HG02981 (cell line): ENCODE measurements at regions not wholly inside any gene's neighbourhood (a gene's known extent, or its start where the extent isn't known, plus 50 kb on each side); places are given as distances from the start of the nearest gene placed in this dataset.
"Not testable (repeated sequence)": the region's sequence is repeated elsewhere in the genome, so short reads cannot be mapped to it uniquely, and the experiment has no call there.

Experiments
- ATAC-seq: cut with Tn5 transposase; IDR thresholded peaks from one replicate; pipeline ENCODE4 v1.9.1; 2021; ENCODE audit warnings: mild to moderate bottlenecking, moderate library complexity; ENCODE audit not compliant: unreplicated experiment

DNA sequence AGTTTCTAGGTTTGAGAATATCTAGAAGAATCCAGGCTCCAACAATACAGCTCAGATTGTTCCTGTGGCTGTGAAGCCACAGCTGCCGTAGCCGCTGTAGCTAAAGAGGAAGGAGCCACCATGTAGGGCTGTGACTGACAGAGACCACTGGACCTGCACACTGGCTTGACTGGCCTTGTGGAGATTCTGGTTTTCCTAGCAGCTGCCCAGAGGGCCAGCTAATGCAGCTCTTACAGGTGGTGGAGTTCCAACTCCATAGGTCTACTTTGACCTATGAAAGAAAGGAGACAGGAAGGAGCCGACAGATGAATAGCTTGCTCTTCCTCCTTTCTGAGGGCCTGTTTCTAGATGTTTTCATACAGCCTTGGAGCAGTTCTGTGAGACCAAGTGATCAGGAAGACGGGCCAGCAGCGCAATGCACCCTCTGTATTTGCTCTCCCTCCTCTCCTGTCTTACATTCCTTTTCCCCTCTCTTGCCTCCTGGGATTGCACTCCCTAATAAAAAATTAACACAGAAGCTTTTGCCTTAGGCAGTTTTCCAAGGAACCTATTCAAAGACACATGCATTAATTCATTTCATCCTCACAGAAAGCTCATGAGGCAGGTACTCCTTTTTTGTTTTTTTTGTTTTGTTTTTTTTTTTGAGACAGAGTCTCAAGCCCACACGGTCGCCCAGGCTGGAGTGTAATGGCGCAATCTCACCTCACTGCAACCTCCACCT is 51.8 kb upstream of the MYB start:
- ATAC-seq = peak; percentile 50

DNA sequence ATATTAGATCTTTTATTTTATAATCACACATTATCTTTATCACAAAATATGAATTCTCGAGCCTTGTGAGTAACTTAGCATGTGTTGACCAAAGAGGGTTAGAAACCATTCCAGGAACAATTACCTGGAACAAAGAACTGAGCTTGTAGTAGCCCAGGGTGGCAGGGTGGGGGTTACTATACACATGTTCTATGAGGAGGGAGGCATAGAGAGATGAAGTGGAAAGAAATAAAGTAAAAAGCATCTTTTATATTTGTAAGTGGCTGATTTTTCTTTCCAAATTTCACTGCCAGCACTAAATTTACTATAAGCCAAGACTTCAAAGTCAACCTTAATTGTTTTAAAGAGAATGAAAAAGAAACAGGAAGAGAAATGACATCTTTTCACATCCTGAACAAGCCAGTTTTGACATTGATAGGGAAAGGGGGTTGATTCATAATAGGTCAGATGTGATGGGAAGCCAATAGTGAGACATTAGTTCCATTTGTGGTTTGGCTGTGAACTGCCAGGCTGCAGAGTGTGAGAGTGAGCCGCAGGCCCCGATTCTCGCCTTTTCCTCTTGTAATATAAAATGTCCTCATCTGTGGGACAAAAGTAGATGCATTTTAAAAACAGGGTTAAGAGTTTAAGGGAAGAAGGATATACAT is 52.7 kb upstream of the MYB start:
- peak; percentile 84 for ATAC-seq

DNA sequence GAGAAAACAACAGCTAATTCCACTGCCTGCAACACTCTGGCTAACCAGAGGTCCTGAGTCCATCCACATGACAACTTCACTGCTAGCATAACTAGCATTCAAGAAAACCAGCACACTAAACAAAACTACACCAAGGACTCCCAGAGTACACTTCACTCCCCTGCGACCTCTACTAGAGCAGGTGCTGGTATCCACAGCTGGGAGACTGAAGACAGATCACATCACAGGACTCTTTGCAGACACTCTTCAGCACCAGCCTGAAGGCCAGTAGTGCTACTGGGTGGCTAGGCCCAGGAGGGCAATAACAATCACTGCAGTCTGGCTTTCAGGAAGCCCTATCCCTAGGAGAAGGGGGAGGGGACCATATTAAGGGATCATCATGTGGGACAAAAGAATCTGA is 54.4 kb upstream of the MYB start:
- no peak for ATAC-seq

DNA sequence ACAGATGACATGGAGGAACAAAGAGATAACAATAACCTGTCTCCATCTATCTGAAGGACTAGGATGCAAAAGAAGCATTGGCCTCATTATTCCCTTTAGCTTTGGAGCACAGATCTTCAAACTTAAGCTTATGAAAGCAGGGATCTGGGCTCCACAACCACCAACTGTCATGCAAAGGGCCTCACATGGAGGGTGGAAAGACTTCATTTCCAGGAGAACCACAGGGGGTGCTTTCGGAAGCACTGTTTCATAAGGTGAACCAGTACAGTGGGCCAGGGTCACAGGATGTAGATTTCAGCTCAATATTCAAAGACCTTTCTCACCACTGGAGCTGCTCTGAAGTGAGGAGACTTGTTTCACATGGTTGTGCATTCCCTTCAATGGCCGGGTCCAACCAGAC is 55.1 kb upstream of the MYB start:
- ATAC-seq = no peak

DNA sequence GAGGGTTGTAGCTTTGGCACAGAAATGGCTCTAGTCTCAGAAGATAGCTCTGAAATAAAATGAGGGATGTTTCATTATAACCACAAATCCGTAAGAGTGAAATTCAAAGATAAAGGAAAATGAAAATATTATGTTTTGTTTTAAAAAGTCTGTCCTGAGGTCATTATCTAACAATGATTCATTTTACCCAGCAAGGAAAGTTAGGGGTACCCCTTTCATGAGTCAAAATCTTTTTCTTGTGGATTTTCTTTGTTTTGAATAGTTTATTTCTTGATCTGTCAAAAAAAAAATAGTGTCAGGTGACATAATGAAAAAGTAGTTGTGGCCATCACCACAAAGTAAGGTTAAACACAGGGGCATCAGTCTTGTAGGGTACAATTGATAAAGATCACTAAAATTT is 59.7 kb upstream of the MYB start:
- no peak for ATAC-seq

DNA sequence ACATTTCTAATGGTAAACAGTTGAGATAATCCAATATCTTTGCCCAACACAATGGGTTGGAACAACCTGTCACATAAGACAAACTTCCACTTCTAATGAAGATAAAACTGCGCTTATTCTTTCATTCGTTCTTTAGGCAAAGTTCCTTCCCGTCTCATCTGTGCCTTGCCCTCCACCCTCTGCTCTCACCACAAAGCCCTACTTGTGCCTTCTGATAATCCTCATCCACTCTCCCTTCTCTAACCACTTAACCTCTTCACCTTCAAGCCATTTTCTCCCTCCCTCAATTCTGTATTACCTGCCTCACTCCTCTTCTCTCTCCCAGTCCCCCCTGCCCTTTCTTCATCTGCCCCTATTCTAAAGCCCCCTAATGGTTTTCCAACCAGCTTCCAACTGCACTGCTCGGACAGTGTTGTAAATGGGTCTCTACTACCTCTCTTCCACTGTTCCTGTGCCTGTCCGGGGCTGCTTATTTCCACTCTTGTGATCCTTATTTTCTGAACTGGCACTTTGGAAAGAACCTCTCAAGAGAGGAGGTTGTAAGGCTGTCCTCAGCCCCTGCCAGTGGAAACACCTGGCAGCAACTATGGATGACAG is 62.9 kb upstream of the MYB start:
- ATAC-seq = no peak

DNA sequence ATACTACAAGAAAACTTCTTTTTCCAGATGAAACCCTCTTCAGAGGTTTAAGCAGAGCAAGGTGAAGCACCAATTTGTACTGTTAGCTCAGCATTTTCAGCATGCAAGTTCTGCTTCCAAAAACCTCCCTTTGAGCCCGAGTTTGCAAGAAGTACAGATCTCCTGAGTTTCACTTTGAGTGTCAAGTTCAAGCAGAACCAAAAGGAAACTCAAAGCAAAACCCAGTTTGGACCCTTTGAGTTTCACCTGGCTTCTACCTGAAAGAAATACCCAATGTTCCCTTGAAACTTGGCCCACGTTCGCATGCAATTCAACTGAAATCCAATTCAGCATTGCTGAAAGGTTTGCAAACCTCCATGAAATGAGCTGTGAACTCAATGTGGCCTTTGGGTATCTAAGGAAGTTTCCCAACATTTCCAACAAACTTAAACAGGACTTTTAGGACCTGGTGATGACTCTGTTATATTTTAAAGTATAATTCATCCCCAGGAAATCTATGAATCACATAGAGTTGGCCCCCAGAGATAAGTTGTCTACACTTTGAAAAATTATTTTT is 62.9 kb upstream of the HBS1L start:
- ATAC-seq = no peak

DNA sequence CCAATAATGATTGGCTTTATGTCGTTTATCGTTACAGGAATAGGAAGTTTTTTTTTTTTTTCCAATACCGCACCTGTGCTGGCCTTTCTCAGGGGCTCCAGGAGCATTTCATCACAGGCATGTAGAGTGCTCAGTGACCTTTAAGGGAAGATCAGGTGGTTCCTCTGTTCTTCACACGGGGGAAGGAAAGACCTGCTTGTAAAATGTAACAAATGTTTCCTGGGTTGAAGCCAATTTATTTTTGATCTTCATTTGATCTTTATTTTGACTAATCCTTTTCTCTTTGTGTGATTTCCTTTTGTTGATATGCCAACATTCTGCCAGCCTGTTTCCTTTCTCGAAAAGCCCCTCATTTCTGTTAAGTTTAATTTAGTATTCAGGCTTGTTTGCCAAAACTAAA is 61.9 kb upstream of the HBS1L start:
- ATAC-seq = no peak

DNA sequence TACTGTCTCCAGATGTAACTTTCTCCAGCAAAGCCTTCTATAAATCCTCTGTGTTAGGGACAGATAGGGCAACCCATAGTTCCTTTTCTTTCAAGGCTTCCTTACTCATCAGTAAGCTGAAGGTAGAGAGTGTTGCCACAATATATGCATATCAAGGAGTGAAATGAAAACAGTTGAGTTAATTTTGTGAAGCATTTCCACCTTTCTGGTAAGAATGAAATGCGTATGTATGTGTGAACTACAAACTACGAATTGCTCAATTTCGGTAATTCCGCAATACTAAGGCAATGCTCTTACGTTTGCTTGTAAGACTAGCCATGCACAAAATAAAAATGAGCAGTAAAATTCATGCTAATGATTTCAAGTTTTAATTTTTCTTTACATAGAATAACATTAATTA is 61.2 kb upstream of the HBS1L start:
- no peak for ATAC-seq

DNA sequence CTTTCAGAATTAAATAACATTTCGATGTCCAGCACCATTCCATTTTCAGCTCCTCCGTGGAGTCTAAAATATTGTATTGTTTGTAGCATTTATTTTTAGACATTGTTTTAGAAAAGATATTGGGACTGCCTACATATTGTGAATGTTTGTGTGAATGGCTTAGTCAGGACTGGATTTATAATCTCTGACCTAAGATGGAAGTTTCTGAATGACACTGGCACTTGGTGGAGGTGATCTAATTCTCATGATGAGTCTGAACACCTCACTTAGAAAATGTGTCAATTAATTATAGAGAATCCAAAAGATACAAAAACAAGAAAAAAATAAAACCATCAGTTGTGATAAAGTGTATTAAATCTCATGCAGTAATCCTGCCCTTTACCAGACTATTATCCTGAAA is 60.8 kb upstream of the HBS1L start:
- ATAC-seq = no peak

DNA sequence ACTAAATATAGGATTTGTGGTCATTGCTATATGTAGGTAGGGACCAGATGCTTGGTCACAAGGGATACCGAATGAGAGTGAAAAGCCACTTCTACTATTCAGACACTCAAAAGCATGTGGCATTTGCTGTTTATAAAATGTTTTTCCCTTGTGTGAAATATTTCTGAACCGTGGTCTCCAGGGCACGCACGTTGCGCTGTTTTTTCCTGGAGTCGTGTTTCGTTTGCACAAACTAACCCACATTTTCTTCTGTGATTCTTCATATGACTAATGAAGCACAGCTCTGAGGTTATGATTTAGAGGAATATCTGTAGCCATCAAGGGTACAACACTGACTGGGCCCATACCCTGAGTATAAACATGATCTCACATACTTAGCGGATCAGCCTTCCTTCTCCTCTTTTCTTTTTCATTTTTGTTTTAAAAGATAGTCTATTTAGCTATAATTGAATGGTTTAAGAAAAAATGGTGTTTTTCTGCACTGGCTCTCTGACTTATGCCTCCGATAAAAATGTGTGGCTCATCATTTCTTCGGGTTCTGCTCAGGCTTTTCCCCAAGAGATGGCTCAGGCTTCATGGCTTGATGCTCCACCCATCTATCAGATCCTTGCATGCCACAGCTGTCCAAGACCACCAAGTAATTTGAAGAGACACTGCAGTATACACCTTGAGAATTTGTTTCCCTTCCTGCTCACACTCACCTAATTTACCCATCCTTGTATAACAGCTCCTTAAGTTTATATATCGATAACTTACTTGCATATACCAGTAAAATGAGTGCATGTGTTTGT is 59.9 kb upstream of the HBS1L start:
- peak; percentile 64 for ATAC-seq

DNA sequence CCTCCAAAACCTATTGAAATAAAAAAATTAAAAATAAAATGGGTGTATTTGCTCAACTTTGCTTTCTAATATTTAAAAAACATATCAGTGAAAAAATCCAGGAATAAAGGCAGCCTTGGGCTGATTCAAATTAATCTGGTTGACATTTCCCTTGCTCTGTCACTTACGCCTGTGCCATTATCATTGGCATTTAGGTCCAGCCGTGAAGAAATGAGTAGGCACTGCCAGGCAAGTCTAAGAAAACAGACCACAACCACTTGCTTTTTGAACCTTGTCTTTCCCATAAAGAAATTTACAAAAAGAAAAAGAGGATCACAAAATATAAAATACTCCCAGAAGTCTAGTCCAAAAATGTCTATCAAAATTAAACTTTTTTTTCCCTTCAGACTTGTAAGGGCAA is 59.2 kb upstream of the HBS1L start:
- ATAC-seq = no peak

DNA sequence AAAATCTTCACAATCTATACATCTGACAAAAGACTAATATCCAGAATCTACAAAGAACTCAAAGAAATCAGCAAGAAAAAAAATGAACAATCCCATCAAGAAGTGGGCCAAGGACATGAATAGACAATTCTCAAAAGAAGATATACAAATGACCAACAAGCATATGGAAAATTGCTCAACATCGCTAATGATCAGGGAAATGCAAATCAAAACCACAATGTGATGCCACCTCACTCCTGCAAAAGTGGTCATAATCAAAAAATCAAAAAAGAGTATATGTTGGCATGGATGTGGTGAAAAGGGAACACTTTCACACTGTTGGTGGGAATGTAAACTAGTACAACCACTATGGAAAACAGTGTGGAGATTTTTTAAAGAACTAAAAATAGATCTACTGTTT is 58.3 kb upstream of the HBS1L start:
- ATAC-seq = not testable (repeated sequence)

DNA sequence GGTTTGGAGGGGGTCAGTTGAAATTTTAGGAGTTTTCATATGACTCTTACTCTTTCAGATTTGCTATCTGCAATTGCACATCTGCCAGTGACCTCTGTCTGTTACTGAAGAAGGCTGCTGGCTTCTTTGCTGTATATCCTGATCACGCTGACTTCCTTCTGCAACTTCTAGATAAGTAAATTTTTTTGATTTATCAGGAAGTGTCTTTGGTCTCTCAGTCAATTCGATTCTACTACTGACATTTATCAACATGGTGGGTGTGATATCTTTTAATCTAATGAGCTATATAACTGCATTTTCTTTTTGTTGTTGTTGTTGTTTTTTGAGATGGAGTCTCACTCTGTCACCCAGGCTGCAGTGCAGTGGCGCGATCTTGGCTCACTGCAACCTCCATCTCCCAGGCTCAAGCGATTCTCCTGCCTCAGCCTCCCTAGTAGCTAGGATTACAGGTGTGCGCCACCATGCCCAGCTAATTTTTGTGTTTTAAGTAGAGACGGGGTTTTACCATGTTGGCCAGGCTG is 55.7 kb upstream of the HBS1L start:
- ATAC-seq = not testable (repeated sequence)

DNA sequence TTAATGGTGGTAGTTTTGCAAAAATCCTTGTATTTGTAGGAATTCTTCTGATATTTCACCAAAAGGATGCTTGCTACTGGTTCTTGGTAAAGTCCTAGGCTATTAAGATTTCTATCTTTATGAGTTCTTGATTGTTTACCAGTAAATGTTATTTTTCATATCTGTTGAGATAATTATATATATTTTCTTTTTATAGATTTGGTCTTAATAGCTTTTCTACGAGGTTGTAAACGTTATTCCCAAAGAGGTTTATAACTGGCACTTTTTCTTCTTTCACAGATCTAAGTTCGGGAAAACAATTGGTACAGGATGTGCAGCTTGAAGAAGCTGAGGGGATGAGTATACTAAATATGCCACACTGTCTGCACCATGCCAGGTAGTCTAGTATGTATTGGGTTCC is 55.1 kb upstream of the HBS1L start:
- no peak for ATAC-seq

DNA sequence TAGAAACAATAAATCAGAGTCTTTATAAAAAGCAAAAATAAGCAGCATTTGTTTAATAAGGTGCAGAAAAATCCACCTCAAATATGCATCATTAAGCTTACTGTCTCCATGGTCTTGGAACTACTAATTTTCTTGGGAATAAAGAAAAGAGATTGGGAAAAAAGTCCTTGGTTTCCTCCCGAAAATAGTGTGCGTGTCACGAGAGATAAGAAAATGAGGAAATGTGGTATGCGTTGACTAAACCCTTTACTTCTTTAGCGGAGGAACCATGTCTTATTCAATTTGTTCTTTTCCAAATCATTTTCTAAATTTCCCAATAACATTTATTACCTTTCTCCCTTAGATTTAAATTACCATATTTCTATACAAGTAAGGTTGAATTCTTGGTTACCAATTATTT is 54.1 kb upstream of the HBS1L start:
- ATAC-seq = no peak

DNA sequence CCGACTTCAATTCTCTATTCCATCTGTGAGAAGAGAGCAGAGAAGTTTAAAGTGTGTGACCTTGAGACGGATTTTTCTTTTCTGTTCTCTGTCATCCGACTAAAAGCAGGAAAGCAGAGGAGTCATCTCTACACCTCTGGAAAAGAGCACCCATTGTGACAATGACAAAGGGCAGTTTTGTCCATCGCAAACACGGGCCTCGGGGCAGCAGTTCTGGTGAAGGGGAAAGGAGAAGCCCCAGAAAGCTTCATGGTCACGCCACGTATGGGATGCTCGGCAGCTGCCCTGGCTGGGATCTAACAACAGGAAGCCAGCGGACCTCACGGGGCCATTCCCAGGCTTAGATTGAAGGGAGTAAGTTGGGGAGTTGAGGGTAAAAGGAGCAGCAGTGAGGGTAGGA is 52.0 kb upstream of the HBS1L start:
- no peak for ATAC-seq

DNA sequence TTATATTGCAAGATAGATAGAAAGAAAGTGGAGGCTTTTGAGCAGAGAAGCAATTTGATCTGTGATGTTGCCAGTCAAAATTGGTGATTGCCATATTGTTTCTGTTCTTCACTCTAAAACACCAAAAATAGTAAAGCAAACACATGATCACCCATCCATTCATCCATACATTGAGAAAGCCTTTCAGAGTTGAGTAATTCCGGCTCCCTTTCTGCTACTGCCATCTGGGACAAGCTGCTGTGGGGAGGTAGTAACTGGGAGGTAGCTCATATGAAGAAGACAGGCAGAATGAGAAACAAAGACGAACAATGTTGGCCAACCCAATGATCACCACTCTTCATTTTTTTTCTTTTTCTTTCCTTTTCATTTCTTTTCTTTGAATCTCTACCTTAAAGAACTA is 51.1 kb upstream of the HBS1L start:
- no peak for ATAC-seq

DNA sequence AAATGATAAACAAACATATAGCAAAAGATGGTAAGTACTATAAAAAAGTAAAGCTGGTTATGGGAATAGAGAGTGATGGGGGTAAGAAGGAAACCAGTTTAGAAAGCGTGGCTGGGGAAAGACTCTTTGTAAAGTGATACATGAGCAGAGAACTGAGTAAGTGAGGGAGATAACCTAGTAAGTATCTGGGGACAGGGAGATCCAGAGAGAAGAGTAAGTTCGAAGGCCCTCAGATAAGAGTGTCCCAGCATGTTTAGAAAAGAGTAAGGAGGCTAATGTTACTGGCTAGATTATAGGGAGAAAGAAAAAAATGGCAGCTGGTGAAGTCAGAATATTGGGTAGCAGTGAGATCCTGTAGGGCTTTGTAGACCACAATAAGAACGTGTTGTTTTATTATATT is 50.7 kb upstream of the HBS1L start:
- ATAC-seq = no peak
